Amniotic stem cell (primary cell): ENCODE measurements at regions not wholly inside any gene's neighbourhood (a gene's known extent, or its start where the extent isn't known, plus 50 kb on each side); places are given as distances from the start of the nearest gene placed in this dataset.
"Not testable (repeated sequence)": the region's sequence is repeated elsewhere in the genome, so short reads cannot be mapped to it uniquely, and the experiment has no call there.

ENCODE experiments used
- DNase-seq: peaks from one replicate; lab custom pipeline; 2025; lab: John Stamatoyannopoulos, UW

DNA sequence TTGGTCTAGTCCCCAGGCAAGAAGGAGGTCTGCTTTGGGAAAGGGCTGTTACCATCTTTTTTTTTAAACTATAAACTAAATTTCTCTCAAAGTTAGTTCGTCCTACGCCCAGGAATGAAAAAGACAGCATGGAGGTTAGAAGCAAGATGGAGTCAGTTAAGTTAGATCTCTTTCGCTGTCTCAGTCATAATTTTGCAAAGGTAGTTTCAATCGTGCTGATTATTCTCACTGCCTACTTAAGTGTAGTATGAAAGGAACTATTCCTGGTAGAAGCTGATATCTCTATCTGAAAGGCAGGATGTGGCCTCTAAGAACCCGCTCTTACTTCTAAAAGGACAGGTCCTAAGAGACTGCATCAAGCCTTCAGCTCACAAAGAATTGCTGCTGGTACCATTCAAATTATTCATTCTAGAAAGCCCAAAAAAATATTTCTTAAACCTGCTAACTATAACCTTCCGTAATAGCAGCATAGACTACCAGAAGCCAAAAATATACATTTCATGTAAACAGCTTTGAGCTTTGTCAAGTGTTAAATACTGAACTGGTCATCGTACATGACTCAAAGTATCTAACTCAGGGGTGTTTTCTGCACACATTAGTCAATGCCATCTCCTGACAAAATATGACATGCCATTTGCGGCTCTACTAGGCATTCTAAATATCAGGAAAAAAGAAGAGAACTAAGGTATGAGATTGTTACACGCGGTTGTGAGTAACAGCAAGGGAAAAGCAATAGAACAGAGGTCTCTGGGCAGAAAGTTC, 96.0 kb upstream of the CCDC80 start:
- no peak for DNase-seq

DNA sequence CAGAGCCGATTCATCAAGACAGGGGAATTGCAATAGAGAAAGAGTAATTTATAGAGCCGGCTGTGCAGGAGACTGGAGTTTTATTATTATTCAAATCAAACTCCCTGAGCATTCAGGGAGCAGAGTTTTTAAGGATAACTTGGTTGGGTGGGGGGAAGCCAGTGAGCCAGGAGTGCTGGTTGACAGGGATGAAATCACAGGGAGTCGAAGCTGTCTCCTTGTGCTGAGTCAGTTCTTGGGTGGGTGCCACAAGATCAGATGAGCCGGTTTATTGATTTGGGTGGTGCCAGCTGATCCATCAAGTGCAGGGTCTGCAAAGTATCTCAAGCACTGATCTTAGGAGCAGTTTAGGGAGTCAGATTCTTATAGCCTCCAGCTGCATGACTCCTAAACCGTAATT, 95.4 kb upstream of the CCDC80 start:
- no peak for DNase-seq

DNA sequence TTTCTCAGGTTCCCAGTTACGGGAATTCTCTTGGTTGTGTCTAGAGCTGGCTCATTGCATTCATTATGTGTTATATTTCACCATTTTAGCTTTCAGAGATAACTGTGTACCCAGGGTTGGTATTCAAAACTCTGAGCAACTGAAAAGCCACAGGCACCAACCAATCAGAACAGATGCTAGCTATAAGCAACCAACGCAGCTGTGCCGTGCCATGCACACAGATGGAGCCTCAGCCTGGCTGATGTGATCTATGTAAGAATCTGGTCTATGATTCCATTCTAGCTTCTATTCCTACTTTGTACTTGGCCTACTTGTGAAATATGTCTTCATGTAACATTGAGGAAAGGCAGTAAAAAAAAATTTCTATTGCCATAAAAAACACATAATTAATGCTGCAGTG, 95.0 kb upstream of the CCDC80 start:
- no peak for DNase-seq

DNA sequence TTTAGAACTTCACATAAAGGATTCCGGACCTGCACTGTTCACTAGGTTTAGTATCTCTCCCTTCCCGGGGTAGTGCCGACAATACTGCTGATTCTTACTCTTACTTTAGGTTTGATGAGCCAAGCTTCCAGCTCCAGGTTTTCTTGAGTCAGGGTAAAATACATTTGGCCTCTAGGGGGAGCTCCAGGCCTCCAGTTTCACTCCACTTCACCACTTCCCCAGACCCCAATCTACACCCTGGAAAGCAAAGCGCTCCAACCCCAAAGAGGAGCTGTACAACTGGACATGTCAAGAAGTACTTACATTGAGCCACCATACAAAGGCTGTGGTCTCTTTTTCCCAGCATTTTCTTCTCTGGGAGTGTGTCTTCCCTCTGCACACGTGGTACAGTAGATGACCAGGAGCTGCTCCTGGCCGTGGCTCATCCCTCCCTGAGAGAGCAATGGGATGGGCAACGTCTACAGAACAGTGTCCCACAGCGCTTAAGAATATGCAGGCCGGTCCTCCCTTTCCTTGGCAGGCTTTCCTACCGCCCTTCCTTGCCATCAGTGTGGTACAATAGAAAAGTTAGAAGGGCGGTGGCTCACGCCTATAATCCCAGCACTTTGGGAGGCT, 93.9 kb upstream of the CCDC80 start:
- DNase-seq: peak; percentile 13

DNA sequence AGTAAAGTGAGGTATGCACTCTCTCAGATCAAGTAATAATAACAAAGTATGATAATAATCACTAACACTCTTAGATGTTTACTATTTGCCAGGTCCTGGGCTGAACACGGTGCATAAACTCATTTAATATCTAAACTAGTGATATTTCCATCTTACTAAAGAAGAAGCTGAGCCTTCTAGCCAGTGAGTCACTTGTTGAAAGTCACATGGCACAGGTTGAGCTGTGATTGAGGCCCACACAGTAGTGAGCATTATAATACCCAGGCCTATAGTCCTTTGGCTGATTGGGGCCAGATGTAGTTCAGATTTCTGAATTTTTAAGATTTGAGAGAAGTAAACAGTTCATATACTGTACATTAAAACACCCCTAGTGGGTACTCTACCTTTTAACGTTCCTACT, 93.2 kb upstream of the CCDC80 start:
- no peak for DNase-seq

DNA sequence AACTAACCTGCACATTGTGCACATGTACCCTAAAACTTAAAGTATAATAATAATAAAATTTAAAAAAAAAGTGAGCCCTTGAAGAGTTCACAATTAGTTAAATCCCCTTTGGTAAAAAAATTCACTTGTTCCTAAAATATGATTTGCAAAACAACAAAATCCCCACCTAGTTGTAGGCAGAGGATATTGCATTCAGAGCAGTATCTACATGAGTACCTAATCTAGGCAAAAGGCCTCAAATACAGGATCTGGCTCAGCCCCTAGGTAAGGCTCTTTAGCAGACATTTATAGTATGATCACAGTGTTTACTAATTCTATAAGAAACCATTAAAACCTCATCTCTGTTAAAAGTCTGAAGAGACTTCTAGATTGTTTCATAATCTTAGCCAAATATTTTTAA, 89.3 kb upstream of the CCDC80 start:
- DNase-seq: no peak

DNA sequence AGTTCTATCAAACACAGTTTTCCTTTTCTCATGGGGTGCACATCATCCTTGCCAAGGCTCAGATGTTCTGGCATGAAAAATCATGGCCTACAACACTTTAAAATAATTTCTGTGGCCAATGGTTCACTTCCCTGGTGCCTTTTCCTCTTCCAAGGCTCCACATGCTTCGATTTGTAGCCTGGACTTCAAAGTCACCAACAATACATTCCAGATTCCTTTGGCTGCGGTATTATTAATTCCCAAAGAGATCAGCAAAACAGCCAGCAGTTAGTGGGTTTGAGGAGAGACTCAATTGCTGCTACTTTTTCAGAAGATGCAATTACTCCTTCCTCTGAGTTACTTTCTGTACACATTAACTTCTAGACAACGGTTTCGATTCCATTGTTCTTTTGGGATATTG, 80.3 kb upstream of the CCDC80 start:
- no peak for DNase-seq

DNA sequence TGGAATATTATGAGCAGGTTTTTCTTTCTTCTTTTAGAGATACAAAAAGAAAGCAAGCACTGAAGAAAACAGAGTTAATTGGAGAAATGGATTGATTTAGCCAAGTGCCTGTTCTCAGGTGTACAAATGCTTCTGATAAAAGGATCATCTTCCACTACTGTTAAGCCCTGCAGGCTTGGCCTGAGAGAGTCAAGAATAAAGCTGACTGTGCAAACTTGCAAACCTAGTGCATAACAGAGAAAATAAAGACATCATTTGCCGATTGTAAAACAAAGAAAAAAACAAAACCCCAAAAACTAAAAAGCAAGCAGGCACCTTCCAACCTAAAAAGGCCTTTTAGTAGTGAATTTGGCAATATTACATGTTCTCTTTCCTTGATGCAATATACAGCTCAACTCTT, 78.0 kb upstream of the CCDC80 start:
- DNase-seq: no peak

DNA sequence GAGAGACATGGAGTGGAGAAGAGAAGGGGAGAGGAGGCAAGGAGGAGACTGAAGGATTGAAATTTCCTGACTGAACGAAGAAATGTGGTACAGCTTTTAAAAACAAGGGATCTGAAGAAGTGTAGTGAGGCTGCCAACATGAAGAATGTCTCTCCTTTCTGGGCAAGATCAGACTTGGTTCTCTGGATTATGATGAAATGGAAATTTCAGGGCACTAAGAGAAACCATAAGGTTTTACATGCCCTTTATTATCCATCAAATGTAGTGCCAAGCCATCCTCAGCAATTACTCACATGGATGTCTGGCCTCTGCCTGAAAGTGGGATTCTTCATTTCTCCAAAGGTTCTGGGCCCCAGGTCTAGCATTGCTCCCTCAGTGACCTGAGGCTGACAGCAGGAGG, 77.6 kb upstream of the CCDC80 start:
- no peak for DNase-seq

DNA sequence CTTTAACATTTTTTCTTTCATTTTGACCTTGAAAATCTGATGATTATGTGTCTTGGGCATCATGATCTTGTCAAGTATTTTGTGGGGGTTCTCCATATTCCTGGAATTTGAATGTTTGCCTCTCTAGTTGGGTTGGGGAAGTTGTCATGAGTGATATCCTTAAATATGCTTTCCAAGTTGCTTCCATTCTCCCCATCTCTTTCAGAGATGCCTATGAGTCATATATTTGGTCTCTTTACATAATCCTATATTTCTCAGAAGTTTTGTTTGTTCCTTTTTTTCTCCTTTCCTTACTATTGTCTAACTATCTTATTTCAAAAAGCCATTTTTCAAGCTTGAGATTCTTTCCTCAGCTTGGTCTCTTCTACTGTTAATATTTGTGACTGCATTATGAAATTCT, 69.0 kb upstream of the CCDC80 start:
- DNase-seq: no peak

DNA sequence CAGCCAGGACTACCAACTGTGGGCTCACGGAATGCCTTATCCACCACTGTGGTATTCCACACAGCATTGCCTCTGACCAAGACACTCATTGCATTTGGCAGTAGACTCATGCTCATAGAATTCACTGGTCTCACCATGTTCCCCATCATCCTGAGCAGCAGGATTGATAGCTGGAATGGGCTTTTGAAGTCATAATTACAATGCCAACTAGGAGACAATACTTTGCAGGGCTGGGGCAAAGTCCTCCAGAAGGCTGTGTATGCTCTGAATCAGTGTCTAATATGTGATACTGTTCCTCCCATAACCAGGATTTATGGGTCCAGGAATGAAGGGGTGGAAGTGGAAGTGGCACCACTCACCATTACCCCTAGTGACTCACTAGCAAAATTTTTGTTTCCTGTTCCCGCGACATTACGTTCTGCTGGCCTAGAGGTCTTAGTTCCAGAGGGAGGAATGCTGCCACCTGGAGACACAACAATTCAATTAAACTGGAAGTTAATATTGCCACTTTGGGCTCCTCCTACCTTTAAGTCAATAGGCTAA, 58.6 kb upstream of the CCDC80 start:
- no peak for DNase-seq

DNA sequence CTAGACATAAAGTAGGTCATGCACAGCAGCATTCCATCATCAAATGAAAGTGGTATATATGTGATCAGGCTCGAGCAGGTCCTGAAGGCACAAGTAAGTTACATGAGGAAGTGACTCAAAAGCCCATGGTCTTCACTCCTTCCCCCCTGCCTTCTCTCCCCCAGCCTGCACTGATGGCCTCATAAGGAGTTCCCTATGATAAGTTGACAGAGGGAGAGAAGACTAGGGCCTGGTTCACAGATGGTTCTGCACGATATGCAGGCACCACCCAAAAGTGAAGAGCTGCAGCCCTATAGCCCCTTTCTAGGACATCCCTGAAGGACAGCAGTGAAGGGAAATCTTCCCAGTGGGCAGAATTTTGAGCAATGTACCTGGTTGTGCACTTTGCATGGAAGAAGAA, 57.5 kb upstream of the CCDC80 start:
- not testable (repeated sequence) for DNase-seq

DNA sequence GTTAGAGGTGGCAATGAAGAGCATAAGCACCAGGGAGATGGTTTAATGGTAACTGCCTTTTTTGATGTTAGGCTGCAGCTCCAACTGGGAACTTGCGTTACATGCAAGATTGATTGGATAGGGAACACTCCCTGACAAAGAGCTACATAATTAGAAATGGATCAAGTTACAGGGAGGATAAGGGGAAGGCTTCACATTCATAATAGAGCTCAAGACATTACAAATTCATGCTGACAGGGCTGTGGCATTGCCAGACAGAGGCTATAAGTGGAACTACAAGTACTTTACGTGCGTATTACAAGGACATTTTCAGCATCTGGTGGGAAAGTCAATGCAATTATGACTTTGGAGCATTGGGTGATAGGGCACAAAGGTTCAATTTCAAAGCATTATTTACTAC, 55.3 kb upstream of the CCDC80 start:
- not testable (repeated sequence) for DNase-seq

DNA sequence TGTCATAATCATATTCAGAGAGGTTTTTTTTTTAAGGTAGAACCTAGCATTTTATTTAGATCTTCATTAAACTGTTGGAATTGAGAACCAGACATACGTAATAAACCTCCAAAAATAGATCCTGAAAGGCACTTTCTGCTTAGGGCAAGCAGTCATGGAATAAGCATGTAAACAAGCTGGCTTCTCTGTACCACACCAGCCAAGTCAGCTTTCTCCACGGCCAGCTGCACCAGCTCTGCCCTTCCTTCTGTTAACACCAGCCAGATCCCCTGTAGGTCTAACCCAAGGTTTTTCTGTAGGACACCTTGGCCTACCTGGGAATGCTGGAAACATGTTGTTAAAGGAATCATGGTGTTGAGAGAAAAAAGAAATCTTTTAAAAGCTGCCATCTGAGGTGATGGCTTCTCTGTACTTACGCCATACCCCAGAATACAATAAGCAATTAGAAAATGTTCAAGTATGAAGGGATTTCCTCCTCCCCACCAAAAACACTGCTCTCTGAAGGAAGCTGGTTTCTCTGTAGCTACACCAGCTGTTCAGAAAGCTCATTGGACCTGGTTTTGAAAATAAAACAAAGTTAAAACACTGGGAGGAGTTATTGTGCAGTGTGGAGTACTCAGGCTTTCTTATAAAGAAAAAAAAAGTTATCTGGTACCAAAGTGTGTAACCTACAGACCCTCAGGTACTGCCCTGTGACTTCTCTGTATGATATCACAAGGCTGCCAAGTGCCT, 54.6 kb upstream of the CCDC80 start:
- not testable (repeated sequence) for DNase-seq

DNA sequence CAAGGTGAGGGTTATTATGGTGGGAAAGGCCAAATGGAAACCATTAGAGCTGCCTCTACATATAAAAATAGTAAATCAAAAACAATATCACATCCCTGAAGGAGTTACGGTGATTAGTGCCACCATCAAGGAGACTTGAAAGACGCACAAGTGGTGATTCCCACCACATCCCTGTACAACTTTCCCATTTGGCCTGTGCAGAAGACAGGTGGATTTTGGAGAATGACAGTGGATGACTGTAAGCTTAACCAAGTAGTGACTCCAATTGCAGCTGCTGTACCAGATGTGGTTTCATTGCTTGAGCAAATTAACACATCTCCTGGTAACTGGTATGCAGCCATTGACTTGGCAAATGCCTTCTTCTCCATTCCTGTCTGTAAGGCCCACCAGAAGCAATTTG, 54.0 kb upstream of the CCDC80 start:
- DNase-seq: not testable (repeated sequence)

DNA sequence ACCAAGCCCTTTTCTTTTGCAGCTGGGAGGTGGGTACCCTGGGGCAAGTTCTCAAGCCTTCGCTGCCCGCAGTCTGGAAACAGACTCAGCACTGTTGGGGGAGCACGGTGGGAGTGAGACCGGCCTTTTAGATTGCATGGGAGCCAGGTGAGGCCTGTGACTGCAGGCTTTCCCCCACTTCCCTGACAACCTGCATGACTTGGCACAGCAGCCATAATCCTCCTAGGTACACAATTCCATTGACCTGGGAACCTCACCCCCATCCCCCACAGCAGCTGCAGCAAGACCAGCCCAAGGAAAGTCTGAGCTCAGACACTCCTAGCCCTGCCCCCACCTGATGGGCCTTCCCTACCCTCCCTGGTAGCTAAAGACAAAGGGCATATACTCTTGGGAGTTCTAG, 52.2 kb upstream of the CCDC80 start:
- no peak for DNase-seq
